Nephron (organoid): ENCODE measurements at regions not wholly inside any gene's neighbourhood (a gene's known extent, or its start where the extent isn't known, plus 50 kb on each side); places are given as distances from the start of the nearest gene placed in this dataset.

Experiments used
- H3K27ac Mint-ChIP-seq, 3 experiments: 2 replicates each; pipeline ENCODE4 v1.8.0; 2020; ENCODE audit warnings: mixed read lengths in 3 of 3, mild to moderate bottlenecking in 2 of 3, moderate library complexity in 1 of 3
- H3K27me3 Mint-ChIP-seq: 2 replicates; pipeline ENCODE4 v1.8.0; 2021; ENCODE audit warnings: low read depth, mild to moderate bottlenecking, moderate library complexity, mixed read lengths
- H3K36me3 Mint-ChIP-seq: 2 replicates; pipeline ENCODE4 v1.8.0; 2020; ENCODE audit warnings: low read depth, mixed read lengths
- H3K4me1 Mint-ChIP-seq: 2 replicates; pipeline ENCODE4 v1.8.0; 2020; ENCODE audit warnings: mixed read lengths
- H3K4me3 Mint-ChIP-seq, 3 experiments: 2 replicates each; pipeline ENCODE4 v1.8.0; 2020; ENCODE audit warnings: mild to moderate bottlenecking in 3 of 3, mixed read lengths in 3 of 3, moderate library complexity in 2 of 3
- H3K9me3 Mint-ChIP-seq: 2 replicates; pipeline ENCODE4 v1.8.0; 2020; ENCODE audit warnings: mixed read lengths
- CTCF ChIP-seq, 3 experiments: fragments of 200-600 bp; sonication (generic); IDR thresholded peaks; one replicate each; pipeline ENCODE4 v1.5.0; 2021; ENCODE audit warnings: antibody characterized with exemption in 3 of 3; ENCODE audit not compliant: unreplicated experiment in 3 of 3

- no peak overlapping the region for H3K27ac Mint-ChIP-seq
- H3K27me3 Mint-ChIP-seq: peaks cover 4% of the 10 kb centered on the region
Observed at GRCh38 chr2:217669831-217670230, 333.0 kb downstream of the TNS1 start.

GRCh38 chr2:217667512-217667911 lies 335.3 kb downstream of the TNS1 start:
- Mint-ChIP-seq H3K9me3 (no peaks in the 10 kb centered on the region), H3K27me3 (peaks cover 7% of the 10 kb centered on the region), H3K4me3 (no peak overlapping the region), H3K27ac (peak overlapping the region in 2 of 3 experiments; percentile 91 to 94), H3K36me3 (peaks cover 4% of the 10 kb centered on the region), H3K4me1 (peaks cover 37% of the 10 kb centered on the region)
- no peak for TF ChIP-seq CTCF (IDR thresholded peaks at IDR 0.05; ENCODE audit: unreplicated experiment in 3 of 3)

More at GRCh38 chr2:217669831-217670230, 333.0 kb downstream of the TNS1 start:
- no peak overlapping the region for H3K4me3 Mint-ChIP-seq
- no peak for TF ChIP-seq CTCF (IDR thresholded peaks at IDR 0.05; ENCODE audit: unreplicated experiment in 3 of 3)
- peaks cover 4% of the 10 kb centered on the region for H3K36me3 Mint-ChIP-seq
- peaks cover 14% of the 10 kb centered on the region for H3K9me3 Mint-ChIP-seq
- H3K4me1 Mint-ChIP-seq: peaks cover 29% of the 10 kb centered on the region

- Mint-ChIP-seq H3K27ac (peak overlapping the region in 2 of 3 experiments; percentile 91 to 94), H3K9me3 (no peaks in the 10 kb centered on the region), H3K36me3 (peaks cover 4% of the 10 kb centered on the region), H3K4me1 (peaks cover 37% of the 10 kb centered on the region), H3K4me3 (no peak overlapping the region), H3K27me3 (peaks cover 7% of the 10 kb centered on the region)
- TF ChIP-seq CTCF (IDR thresholded peaks at IDR 0.05; ENCODE audit: unreplicated experiment in 3 of 3): no peak
Observed at GRCh38 chr2:217667035-217667434, 335.8 kb downstream of the TNS1 start.

- H3K9me3 Mint-ChIP-seq: no peaks in the 10 kb centered on the region
- peaks cover 7% of the 10 kb centered on the region for H3K27me3 Mint-ChIP-seq
- H3K4me1 Mint-ChIP-seq: peaks cover 42% of the 10 kb centered on the region
- H3K4me3 Mint-ChIP-seq: no peak overlapping the region
- TF ChIP-seq CTCF (IDR thresholded peaks at IDR 0.05; ENCODE audit: unreplicated experiment in 3 of 3): no peak
- H3K36me3 Mint-ChIP-seq: peaks cover 4% of the 10 kb centered on the region
- peak overlapping the region in 2 of 3 experiments; percentile 39 to 94 for H3K27ac Mint-ChIP-seq
Observed at GRCh38 chr2:217666338-217666737, 336.5 kb downstream of the TNS1 start.

- Mint-ChIP-seq H3K27ac (peak overlapping the region in 2 of 3 experiments; percentile 83 to 94), H3K4me1 (peaks cover 47% of the 10 kb centered on the region), H3K27me3 (peaks cover 7% of the 10 kb centered on the region), H3K9me3 (no peaks in the 10 kb centered on the region), H3K36me3 (peaks cover 4% of the 10 kb centered on the region), H3K4me3 (no peak overlapping the region)
- no peak for TF ChIP-seq CTCF (IDR thresholded peaks at IDR 0.05; ENCODE audit: unreplicated experiment in 3 of 3)
Observed at GRCh38 chr2:217664761-217665160, 338.0 kb downstream of the TNS1 start.

- no peak for TF ChIP-seq CTCF (IDR thresholded peaks at IDR 0.05; ENCODE audit: unreplicated experiment in 3 of 3)
- Mint-ChIP-seq H3K27ac (peak overlapping the region in 2 of 3 experiments; percentile 17 to 44), H3K36me3 (peaks cover 4% of the 10 kb centered on the region), H3K9me3 (no peaks in the 10 kb centered on the region), H3K27me3 (peaks cover 7% of the 10 kb centered on the region), H3K4me3 (no peak overlapping the region), H3K4me1 (peaks cover 52% of the 10 kb centered on the region)
Observed at GRCh38 chr2:217662984-217663602, 339.7 kb downstream of the TNS1 start.
